D721Med (cell line): ENCODE measurements at regions not wholly inside any gene's neighbourhood (a gene's known extent, or its start where the extent isn't known, plus 50 kb on each side); places are given as distances from the start of the nearest gene placed in this dataset.
"Not testable (repeated sequence)": the region's sequence is repeated elsewhere in the genome, so short reads cannot be mapped to it uniquely, and the experiment has no call there.

Experiments used
- DNase-seq: peaks from one replicate; pipeline ENCODE4 v3.0.0; 2011; ENCODE audit warnings: low spot score; ENCODE audit not compliant: insufficient read length
- FAIRE-seq: peaks from 2 replicates; lab custom pipeline; 2011; peaks lifted over from hg19 to GRCh38; lab: Jason Lieb, UNC
- TF ChIP-seq, protein P1 (sequence below): IDR thresholded peaks from 2 replicates; pipeline ENCODE4 v1.5.1; 2012; ENCODE audit warnings: mild to moderate bottlenecking, control low read depth; ENCODE audit not compliant: insufficient read depth; ENCODE audit errors: missing control alignments

DNA sequence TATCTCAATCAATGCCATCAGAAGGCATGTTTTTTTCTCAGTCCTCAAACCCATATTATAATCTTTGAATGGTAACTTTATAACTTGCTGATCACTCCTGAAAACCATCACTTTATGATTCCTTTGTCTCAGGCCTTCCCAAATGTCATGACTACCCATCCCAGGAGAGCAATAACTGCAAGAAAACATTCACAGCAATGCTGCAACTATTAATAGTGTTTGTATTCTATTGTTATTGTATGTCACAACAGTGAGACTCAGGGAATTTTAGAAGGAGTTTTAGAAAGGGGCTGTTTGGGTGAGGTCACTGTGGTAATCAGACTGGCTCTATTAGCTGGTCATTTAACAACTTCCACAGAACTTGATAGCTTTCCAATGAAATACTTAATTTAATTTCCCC, 301.4 kb upstream of the TBX18 start:
- no peak for DNase-seq
- TF ChIP-seq, protein P1, sequence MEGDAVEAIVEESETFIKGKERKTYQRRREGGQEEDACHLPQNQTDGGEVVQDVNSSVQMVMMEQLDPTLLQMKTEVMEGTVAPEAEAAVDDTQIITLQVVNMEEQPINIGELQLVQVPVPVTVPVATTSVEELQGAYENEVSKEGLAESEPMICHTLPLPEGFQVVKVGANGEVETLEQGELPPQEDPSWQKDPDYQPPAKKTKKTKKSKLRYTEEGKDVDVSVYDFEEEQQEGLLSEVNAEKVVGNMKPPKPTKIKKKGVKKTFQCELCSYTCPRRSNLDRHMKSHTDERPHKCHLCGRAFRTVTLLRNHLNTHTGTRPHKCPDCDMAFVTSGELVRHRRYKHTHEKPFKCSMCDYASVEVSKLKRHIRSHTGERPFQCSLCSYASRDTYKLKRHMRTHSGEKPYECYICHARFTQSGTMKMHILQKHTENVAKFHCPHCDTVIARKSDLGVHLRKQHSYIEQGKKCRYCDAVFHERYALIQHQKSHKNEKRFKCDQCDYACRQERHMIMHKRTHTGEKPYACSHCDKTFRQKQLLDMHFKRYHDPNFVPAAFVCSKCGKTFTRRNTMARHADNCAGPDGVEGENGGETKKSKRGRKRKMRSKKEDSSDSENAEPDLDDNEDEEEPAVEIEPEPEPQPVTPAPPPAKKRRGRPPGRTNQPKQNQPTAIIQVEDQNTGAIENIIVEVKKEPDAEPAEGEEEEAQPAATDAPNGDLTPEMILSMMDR: no peak
- no peak for FAIRE-seq

DNA sequence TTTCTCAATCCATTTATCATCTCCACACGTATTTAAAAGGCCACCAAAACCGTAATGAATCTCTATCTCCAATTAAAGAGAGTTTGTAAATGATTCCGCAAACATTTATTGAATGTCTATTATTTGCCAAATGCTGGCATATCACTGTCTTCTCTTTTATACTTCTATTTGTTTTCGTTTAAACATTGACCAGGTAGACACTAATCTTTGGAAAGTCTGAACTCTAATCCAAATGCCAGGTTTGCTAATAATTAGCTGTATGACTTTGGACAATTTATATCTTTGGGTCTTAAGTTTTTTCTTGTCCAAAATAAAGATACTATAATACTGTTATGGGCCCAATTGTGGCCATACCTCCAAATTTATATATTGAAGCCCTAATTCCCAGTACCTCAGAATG, 299.2 kb upstream of the TBX18 start:
- TF ChIP-seq, protein P1: no peak
- DNase-seq: no peak
- FAIRE-seq: no peak

DNA sequence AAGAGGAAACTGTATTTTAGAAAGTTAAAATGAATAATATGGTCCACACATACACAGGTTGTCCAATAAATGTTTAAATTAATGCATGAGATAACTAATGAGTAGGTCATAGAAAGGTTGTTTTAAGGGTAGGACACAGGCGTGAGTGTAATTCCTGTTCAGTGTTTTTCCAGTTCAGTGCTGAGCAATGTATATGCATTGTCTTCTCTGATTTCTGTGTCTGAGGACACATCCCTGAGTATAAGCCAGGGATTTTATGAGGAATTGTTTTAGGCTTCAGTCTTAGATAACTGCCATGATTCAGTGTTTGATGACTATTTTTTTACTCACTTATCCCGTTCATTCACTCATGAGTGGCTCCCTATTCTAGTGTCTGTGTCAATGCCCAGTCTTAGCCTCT, 298.5 kb upstream of the TBX18 start:
- FAIRE-seq (no peak), DNase-seq (no peak)
- TF ChIP-seq, protein P1: no peak

DNA sequence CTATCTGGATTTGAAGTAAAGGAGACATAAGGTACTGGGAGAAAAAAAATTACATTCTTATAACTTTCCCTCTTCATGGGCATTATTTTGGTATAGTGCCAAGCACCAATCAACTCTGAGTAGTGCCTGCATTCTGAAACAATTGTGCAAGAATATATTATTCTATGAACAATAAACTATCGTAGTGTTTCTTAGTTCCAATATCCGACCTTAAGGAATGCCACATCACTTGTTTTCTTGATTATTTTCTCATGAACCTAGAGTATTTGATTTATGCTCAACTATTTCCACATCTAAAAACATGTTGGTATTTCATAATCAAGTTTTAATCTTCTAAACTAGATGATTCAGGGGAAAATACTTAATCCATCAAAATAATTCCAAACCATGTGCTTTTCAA, 294.4 kb upstream of the TBX18 start:
- DNase-seq: no peak
- no peak for FAIRE-seq
- TF ChIP-seq, protein P1: no peak

DNA sequence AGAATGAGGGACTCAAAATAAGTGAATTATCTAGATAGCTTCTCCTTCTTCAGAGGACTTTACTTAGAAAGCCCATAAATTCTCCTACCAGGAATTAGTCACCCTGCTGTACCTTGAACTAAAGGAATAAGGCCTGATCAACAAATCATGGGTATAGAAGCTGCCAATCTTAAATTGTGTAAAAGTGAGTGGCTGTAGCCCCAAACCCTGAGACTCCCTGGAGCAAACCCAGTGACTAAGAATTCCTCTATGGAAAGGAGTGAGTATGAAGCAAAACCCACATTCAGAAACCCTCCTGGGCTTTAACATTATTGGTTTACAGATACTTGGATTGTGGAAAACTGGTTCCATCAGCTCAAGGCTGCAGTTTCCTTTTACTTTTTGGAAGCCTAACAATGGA, 285.8 kb upstream of the TBX18 start:
- DNase-seq (no peak), FAIRE-seq (no peak)
- TF ChIP-seq, protein P1: no peak

DNA sequence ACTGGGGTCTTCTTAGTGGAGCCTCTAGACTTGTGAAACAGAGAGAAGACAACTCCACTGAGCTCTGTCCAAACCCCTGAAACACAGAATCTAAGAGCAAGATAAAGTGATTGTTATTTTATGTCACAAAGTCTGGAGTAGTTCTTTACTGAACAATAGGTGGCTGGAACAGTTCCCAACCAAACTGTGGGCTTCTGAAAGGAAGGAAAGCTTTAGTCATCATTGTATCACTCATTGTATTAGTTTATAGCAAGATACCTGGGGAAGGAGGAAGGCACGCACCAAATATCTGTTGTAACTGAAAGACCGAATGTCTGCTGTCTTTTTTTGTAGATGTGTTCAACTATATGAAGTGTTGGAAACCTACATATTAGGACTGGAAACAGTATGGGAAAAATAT, 284.9 kb upstream of the TBX18 start:
- TF ChIP-seq, protein P1: no peak
- no peak for DNase-seq
- FAIRE-seq: no peak

DNA sequence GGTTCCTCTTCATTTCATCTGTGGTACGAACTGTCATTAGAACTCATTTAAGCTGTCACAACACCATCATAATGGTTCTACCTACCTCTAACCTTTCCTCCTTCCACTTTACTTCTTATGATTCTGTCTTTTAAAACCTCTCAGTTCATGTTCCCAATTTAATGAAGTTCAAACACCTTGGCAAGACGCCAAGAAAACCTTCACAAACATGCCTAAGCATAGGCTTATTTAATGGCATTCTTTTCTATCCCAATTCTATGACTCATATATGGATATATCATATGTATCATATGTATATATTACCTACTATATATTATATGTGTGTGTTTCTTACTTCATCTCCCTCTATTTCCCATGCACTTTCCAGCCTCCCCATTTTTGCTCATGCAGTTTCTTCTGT, 283.4 kb upstream of the TBX18 start:
- DNase-seq (no peak), FAIRE-seq (no peak)
- TF ChIP-seq, protein P1: no peak

DNA sequence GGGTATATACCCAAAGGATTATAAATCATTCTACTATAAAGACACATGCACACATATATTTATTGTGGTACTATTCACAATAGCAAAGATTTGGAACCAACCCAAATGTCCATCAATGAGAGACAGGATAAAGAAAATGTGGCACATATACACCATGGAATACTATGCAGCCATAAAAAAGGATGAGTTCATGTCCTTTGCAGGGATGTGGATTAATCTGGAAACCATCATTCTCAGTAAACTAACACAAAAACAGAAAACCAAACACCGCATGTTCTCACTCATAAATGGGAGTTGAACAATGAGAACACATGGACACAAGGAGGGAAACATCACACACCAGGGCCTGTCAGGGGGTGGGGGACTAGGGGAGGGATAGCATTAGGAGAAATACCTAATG, 281.4 kb upstream of the TBX18 start:
- not testable (repeated sequence) for FAIRE-seq, DNase-seq
